Astrocyte of the spinal cord (primary cell): ENCODE measurements at regions not wholly inside any gene's neighbourhood (a gene's known extent, or its start where the extent isn't known, plus 50 kb on each side); places are given as distances from the start of the nearest gene placed in this dataset.

ENCODE experiments used
- DNase-seq: peaks from one replicate; pipeline ENCODE4 v3.0.0; 2011; ENCODE audit warnings: low read depth, low spot score
- H3K4me3 ChIP-seq: 2 replicates; pipeline ENCODE4 v1.5.1; 2011; ENCODE audit warnings: low read depth, mild to moderate bottlenecking, low read length, moderate library complexity
- CTCF ChIP-seq: IDR thresholded peaks from 2 replicates; pipeline ENCODE4 v1.5.1; 2012; ENCODE audit warnings: low read depth, mild to moderate bottlenecking, low read length, inconsistent platforms
- in situ Hi-C: cut with HindIII; loops from 2 replicates; pipeline ENCODE4 v1.10.0; 2017; ENCODE audit warnings: low sequenced_read_pairs

GRCh38 chr18:27270508-27270907, 85.4 kb upstream of the CHST9 start:
- in situ Hi-C loops = no loop called here
- no peak overlapping the region for H3K4me3 ChIP-seq
- no peak for DNase-seq
- TF ChIP-seq CTCF = no peak

- TF ChIP-seq CTCF = no peak
- in situ Hi-C loops = no loop called here
- DNase-seq = no peak
Measured at GRCh38 chr18:27263369-27263768, 78.3 kb upstream of the CHST9 start.

GRCh38 chr18:27261769-27262549, 76.9 kb upstream of the CHST9 start:
- no peak for TF ChIP-seq CTCF
- no peak for DNase-seq
- in situ Hi-C loops = no loop called here
- no peak overlapping the region for H3K4me3 ChIP-seq

More at GRCh38 chr18:27263369-27263768, 78.3 kb upstream of the CHST9 start:
- no peak overlapping the region for H3K4me3 ChIP-seq

- no peak for DNase-seq
- H3K4me3 ChIP-seq = no peak overlapping the region
- no peak for TF ChIP-seq CTCF
- in situ Hi-C loops = no loop called here
Measured at GRCh38 chr18:27253571-27253970, 68.5 kb upstream of the CHST9 start.

GRCh38 chr18:27250471-27250870, 65.4 kb upstream of the CHST9 start:
- in situ Hi-C loops = no loop called here
- TF ChIP-seq CTCF = no peak
- DNase-seq = no peak
- H3K4me3 ChIP-seq = no peak overlapping the region

GRCh38 chr18:27249933-27250332, 64.8 kb upstream of the CHST9 start:
- no peak for DNase-seq
- no peak overlapping the region for H3K4me3 ChIP-seq
- TF ChIP-seq CTCF = no peak
- in situ Hi-C loops = no loop called here
